Gastroesophageal sphincter (tissue), 3 donors: ENCODE measurements at regions not wholly inside any gene's neighbourhood (a gene's known extent, or its start where the extent isn't known, plus 50 kb on each side); places are given as distances from the start of the nearest gene placed in this dataset.

Source experiments
- CTCF ChIP-seq, 4 experiments: fragments of 200-600 bp in 2 of 4; fragments of 450-650 bp in 2 of 4; sonication (generic) in 1 of 4; IDR thresholded peaks; one replicate each; pipeline ENCODE4 v1.5.1; 2017 to 2019; ENCODE audit warnings: antibody characterized with exemption in 4 of 4, mild to moderate bottlenecking in 2 of 4, moderate library complexity in 2 of 4
- POLR2A ChIP-seq, 2 donors: fragments of 450-650 bp; IDR thresholded peaks; one replicate each; pipeline ENCODE4 v1.6.1; 2017; ENCODE audit warnings: antibody characterized with exemption in 2 of 2, mild to moderate bottlenecking in 2 of 2, moderate library complexity in 1 of 2

GRCh38 chr12:124383028-124383427, 88.1 kb downstream of the RFLNA start:
- TF ChIP-seq CTCF (IDR thresholded peaks at IDR 0.05) (no peak), POLR2A (IDR thresholded peaks at IDR 0.05) (no peak)
